ENCODE measurements at regions not wholly inside any gene's neighbourhood (a gene's known extent, or its start where the extent isn't known, plus 50 kb on each side); places are given as distances from the start of the nearest gene placed in this dataset.
A peak's percentile ranks its signal among the peaks of the same experiment; 100 is the strongest.
"Not testable (repeated sequence)": the region's sequence is repeated elsewhere in the genome, so short reads cannot be mapped to it uniquely, and the experiment has no call there.

DNA sequence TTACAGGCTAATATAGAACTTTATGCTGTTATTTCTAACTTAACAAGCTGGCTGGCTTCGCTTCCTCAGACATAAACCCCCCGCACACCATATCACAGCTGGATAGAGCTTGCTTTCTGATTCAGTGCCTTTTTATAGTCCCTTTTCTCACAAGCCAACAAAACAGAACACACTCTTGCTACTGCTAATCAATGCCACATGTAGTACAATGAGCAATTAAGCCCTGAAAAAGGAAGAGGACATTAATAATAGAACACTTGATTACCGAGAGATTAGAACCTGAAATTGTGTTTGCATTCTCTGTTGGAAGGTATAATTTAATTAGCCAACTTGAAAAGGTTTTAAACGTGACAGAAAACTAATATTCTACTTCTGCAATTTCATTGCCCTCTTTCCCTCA, 267.7 kb upstream of the CYRIA start:
- Histone ChIP-seq H3K9me3 (ENCODE audit: control insufficient read depth, low read depth, low read length) (no peaks in the 10 kb centered on the region), H3K27me3 (ENCODE audit: control insufficient read depth, insufficient read depth, low read length) (no peaks in the 10 kb centered on the region), H3K4me3 (ENCODE audit: low read length) (no peak overlapping the region), H3K4me1 (ENCODE audit: control insufficient read depth, insufficient read depth, low read length) (no peaks in the 10 kb centered on the region), H3K36me3 (ENCODE audit: control insufficient read depth, insufficient read depth, low read length) (no peaks in the 10 kb centered on the region), H3K27ac (ENCODE audit: low read length) (no peak overlapping the region)
- DNase-seq: no peak
- 63% methylated on average over 4 of the region's 4 CpGs for WGBS (ENCODE audit: insufficient coverage, low lambda C conversion rate)

DNA sequence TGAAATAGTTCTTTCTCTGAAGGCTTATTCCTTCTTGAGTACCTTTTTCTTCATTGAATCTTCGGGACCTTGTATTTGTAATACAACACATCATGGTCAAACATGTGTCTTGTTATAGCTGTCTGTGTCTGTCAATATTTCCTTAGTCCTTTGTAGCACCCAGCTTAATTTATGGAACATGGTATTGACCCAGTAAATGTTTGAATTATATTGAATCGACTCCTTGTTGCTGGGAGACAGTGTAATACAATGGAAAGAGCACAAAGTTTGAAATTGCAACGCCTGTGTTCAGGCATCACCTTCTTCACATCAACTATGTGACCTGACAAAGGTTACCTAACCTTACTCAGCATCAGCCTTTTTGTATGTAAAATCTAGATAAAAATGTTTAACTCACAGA, 267.2 kb upstream of the CYRIA start:
- Histone ChIP-seq H3K9me3 (ENCODE audit: control insufficient read depth, low read depth, low read length) (no peaks in the 10 kb centered on the region), H3K4me3 (ENCODE audit: low read length) (no peak overlapping the region), H3K4me1 (ENCODE audit: control insufficient read depth, insufficient read depth, low read length) (no peaks in the 10 kb centered on the region), H3K27ac (ENCODE audit: low read length) (no peak overlapping the region), H3K36me3 (ENCODE audit: control insufficient read depth, insufficient read depth, low read length) (no peaks in the 10 kb centered on the region), H3K27me3 (ENCODE audit: control insufficient read depth, insufficient read depth, low read length) (no peaks in the 10 kb centered on the region)
- no peak for DNase-seq
- 50% methylated on average over 1 of the region's 3 CpGs for WGBS (ENCODE audit: insufficient coverage, low lambda C conversion rate)

DNA sequence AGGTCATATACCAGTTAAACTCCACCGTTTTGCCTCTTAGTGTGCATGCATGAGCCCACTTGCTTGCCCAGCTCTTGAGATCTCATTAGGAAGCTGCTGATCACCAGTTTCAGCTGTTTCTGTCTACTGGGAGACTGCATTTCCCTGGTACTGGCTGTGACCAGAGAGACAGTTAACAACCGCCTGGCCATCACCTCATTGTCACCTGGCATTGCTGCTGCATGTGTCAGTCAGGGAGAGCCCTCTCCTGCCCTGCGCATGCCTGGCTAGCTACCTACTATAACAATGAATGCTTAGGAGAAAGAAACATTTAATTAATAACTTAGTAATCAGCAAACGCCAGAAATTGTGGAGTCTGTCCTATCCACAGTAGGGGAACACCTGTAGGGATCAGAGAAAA, 265.8 kb upstream of the CYRIA start:
- Histone ChIP-seq H3K27me3 (ENCODE audit: control insufficient read depth, insufficient read depth, low read length) (no peaks in the 10 kb centered on the region), H3K27ac (ENCODE audit: low read length) (no peak overlapping the region), H3K9me3 (ENCODE audit: control insufficient read depth, low read depth, low read length) (no peaks in the 10 kb centered on the region), H3K4me1 (ENCODE audit: control insufficient read depth, insufficient read depth, low read length) (no peaks in the 10 kb centered on the region), H3K4me3 (ENCODE audit: low read length) (no peak overlapping the region), H3K36me3 (ENCODE audit: control insufficient read depth, insufficient read depth, low read length) (no peaks in the 10 kb centered on the region)
- no peak for DNase-seq
- 17% methylated on average over 1 of the region's 4 CpGs for WGBS (ENCODE audit: insufficient coverage, low lambda C conversion rate)

DNA sequence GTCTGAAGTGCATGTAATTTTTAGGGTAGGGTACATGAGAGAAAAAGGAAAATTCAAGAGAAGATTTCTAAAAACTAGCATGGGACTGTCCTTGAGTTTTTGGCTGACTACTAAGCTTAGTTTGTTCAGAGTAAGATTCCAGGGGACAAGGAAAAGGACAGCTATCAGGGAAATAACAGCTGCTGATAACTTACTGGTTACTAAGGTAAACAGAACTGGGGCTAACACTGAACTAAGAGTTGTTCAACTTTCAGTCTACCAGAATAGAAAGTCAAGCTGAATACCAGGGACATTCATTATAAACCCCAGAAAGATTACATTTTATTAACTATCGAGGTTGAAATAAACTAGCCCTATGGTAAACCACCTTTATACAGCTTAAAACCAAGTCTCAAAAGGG, 261.8 kb upstream of the CYRIA start:
- Histone ChIP-seq H3K27me3 (ENCODE audit: control insufficient read depth, insufficient read depth, low read length) (no peaks in the 10 kb centered on the region), H3K36me3 (ENCODE audit: control insufficient read depth, insufficient read depth, low read length) (no peaks in the 10 kb centered on the region), H3K9me3 (ENCODE audit: control insufficient read depth, low read depth, low read length) (no peaks in the 10 kb centered on the region), H3K27ac (ENCODE audit: low read length) (no peak overlapping the region), H3K4me3 (ENCODE audit: low read length) (no peak overlapping the region), H3K4me1 (ENCODE audit: control insufficient read depth, insufficient read depth, low read length) (no peaks in the 10 kb centered on the region)
- DNase-seq: no peak
- WGBS (ENCODE audit: insufficient coverage, low lambda C conversion rate): no CpG with 5 or more reads among the region's 1 CpG

DNA sequence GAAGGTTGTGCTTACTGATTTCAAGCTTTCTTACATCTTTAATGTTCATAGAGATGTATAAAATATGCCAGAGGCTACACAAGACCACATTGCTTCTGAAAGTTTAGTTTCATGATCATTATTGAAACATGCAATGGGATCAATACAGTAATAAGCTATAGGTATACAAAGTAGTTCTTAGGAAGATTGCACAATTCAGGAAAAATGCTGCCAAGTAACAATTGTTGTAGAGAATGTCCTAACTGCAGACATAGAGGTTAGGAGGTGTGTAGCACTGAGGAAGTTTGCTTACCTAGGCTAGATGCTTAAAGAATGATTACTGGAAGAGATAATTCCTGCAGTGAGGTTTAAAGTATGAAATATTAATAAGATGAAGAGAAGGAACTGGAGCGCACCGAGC, 259.5 kb upstream of the CYRIA start:
- H3K27me3 ChIP-seq (ENCODE audit: control insufficient read depth, insufficient read depth, low read length): no peaks in the 10 kb centered on the region
- H3K4me3 ChIP-seq (ENCODE audit: low read length): no peak overlapping the region
- no peak overlapping the region for H3K27ac ChIP-seq (ENCODE audit: low read length)
- no peaks in the 10 kb centered on the region for H3K36me3 ChIP-seq (ENCODE audit: control insufficient read depth, insufficient read depth, low read length)
- whole genome bisulfite sequencing (ENCODE audit: insufficient coverage, low lambda C conversion rate): 100% methylated on average over 2 of the region's 2 CpGs
- no peak for DNase-seq
- H3K4me1 ChIP-seq (ENCODE audit: control insufficient read depth, insufficient read depth, low read length): no peaks in the 10 kb centered on the region
- H3K9me3 ChIP-seq (ENCODE audit: control insufficient read depth, low read depth, low read length): no peaks in the 10 kb centered on the region

DNA sequence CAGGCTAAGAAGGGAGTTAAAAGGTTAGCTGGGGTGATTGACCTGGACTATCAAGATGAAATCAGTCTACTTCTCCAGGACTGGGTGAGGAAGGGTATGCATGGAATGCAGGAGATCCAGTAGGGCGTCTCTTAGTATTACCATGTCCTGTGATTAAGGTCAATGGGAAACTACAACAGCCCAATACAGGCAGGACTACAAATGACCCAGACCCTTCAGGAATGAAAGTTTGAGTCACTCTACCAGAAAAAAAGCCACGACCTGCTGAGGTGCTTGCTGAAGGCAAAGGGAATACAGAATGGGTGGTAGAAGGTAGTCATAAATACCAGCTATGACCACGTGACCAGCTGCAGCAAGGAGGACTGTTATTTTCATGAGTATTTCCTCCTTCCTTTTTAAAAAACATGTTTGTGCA, 249.7 kb upstream of the CYRIA start:
- H3K9me3 ChIP-seq (ENCODE audit: control insufficient read depth, low read depth, low read length); H3K4me3 ChIP-seq (ENCODE audit: low read length); H3K27ac ChIP-seq (ENCODE audit: low read length); DNase-seq; H3K27me3 ChIP-seq (ENCODE audit: control insufficient read depth, insufficient read depth, low read length); H3K36me3 ChIP-seq (ENCODE audit: control insufficient read depth, insufficient read depth, low read length); H3K4me1 ChIP-seq (ENCODE audit: control insufficient read depth, insufficient read depth, low read length): not testable (repeated sequence)
- 67% methylated on average over 2 of the region's 3 CpGs for WGBS (ENCODE audit: insufficient coverage, low lambda C conversion rate)

GRCh38 chr2:16911746-16912145, 246.1 kb upstream of the CYRIA start:
- no peaks in the 10 kb centered on the region for H3K27me3 ChIP-seq (ENCODE audit: control insufficient read depth, insufficient read depth, low read length)
- no peaks in the 10 kb centered on the region for H3K36me3 ChIP-seq (ENCODE audit: control insufficient read depth, insufficient read depth, low read length)
- WGBS (ENCODE audit: insufficient coverage, low lambda C conversion rate): no CpG with 5 or more reads among the region's 3 CpGs
- no peak for DNase-seq
- H3K27ac ChIP-seq (ENCODE audit: low read length): no peak overlapping the region
- no peaks in the 10 kb centered on the region for H3K4me1 ChIP-seq (ENCODE audit: control insufficient read depth, insufficient read depth, low read length)
- H3K4me3 ChIP-seq (ENCODE audit: low read length): no peak overlapping the region
- H3K9me3 ChIP-seq (ENCODE audit: control insufficient read depth, low read depth, low read length): no peaks in the 10 kb centered on the region

- Histone ChIP-seq H3K9me3 (ENCODE audit: control insufficient read depth, low read depth, low read length) (no peaks in the 10 kb centered on the region), H3K4me1 (ENCODE audit: control insufficient read depth, insufficient read depth, low read length) (no peaks in the 10 kb centered on the region), H3K27me3 (ENCODE audit: control insufficient read depth, insufficient read depth, low read length) (no peaks in the 10 kb centered on the region), H3K4me3 (ENCODE audit: low read length) (no peak overlapping the region), H3K27ac (ENCODE audit: low read length) (no peak overlapping the region), H3K36me3 (ENCODE audit: control insufficient read depth, insufficient read depth, low read length) (no peaks in the 10 kb centered on the region)
- 83% methylated on average over 1 of the region's 1 CpG for WGBS (ENCODE audit: insufficient coverage, low lambda C conversion rate)
- no peak for DNase-seq
Measured at GRCh38 chr2:16908656-16909055, 243.0 kb upstream of the CYRIA start.

- no peaks in the 10 kb centered on the region for H3K9me3 ChIP-seq (ENCODE audit: control insufficient read depth, low read depth, low read length)
- H3K27ac ChIP-seq (ENCODE audit: low read length): no peak overlapping the region
- no peaks in the 10 kb centered on the region for H3K27me3 ChIP-seq (ENCODE audit: control insufficient read depth, insufficient read depth, low read length)
- no peak overlapping the region for H3K4me3 ChIP-seq (ENCODE audit: low read length)
- no peak for DNase-seq
- H3K4me1 ChIP-seq (ENCODE audit: control insufficient read depth, insufficient read depth, low read length): no peaks in the 10 kb centered on the region
- H3K36me3 ChIP-seq (ENCODE audit: control insufficient read depth, insufficient read depth, low read length): no peaks in the 10 kb centered on the region
- WGBS (ENCODE audit: insufficient coverage, low lambda C conversion rate): 83% methylated on average over 1 of the region's 3 CpGs
Measured at GRCh38 chr2:16907645-16908282, 242.1 kb upstream of the CYRIA start.

GRCh38 chr2:16905325-16905724, 239.7 kb upstream of the CYRIA start:
- not testable (repeated sequence) for H3K9me3 ChIP-seq (ENCODE audit: control insufficient read depth, low read depth, low read length)
- WGBS (ENCODE audit: insufficient coverage, low lambda C conversion rate): no CpG with 5 or more reads among the region's 5 CpGs

DNA sequence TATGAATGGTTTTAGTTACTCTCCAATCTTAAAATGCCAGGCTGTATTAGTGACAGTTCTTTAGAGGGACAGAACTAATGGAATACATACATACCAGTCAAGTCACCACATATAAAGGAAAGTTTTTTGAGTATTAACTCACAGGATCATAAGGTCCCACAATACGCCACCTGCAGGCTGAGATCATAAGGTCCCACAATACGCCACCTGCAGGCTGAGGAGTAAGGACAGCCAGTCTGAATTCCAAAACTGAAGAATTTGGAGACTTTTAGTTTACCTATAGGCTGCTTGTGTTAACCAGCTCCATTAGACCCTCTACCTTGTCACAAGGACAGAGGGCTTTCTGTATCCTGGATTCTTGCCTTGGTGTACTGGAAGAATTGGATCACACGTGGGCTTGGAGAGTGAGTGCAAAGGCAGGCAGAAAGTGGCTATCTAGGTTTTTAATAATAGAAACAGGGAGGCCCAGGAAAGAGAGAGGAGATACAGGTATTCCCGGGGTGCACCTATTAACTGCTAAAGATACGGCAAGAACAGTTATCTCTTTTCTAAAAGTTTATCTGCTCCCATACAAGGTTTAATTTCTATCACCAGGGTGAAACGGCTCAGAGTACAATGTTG, 234.9 kb upstream of the CYRIA start:
- Histone ChIP-seq H3K9me3 (ENCODE audit: control insufficient read depth, low read depth, low read length) (no peaks in the 10 kb centered on the region), H3K4me1 (ENCODE audit: control insufficient read depth, insufficient read depth, low read length) (no peaks in the 10 kb centered on the region), H3K4me3 (ENCODE audit: low read length) (no peak overlapping the region), H3K27me3 (ENCODE audit: control insufficient read depth, insufficient read depth, low read length) (no peaks in the 10 kb centered on the region), H3K27ac (ENCODE audit: low read length) (no peak overlapping the region), H3K36me3 (ENCODE audit: control insufficient read depth, insufficient read depth, low read length) (no peaks in the 10 kb centered on the region)
- WGBS (ENCODE audit: insufficient coverage, low lambda C conversion rate): 68% methylated on average over 3 of the region's 6 CpGs
- DNase-seq: peak in 1 of 2 donors; percentile 7

More at GRCh38 chr2:16905325-16905724, 239.7 kb upstream of the CYRIA start:
- H3K27ac ChIP-seq (ENCODE audit: low read length); H3K4me1 ChIP-seq (ENCODE audit: control insufficient read depth, insufficient read depth, low read length); H3K36me3 ChIP-seq (ENCODE audit: control insufficient read depth, insufficient read depth, low read length); H3K4me3 ChIP-seq (ENCODE audit: low read length); DNase-seq; H3K27me3 ChIP-seq (ENCODE audit: control insufficient read depth, insufficient read depth, low read length): not testable (repeated sequence)

Data from large intestine (tissue), 3 donors.